IgD-negative memory B cell (primary cell): ENCODE measurements at regions not wholly inside any gene's neighbourhood (a gene's known extent, or its start where the extent isn't known, plus 50 kb on each side); places are given as distances from the start of the nearest gene placed in this dataset.
"Not testable (repeated sequence)": the region's sequence is repeated elsewhere in the genome, so short reads cannot be mapped to it uniquely, and the experiment has no call there.

Source experiments
- H3K27ac Mint-ChIP-seq, 3 donors: one replicate each; pipeline ENCODE4 v1.8.0; 2020 to 2022; ENCODE audit warnings: mild to moderate bottlenecking in 3 of 3, mixed read lengths in 3 of 3, moderate library complexity in 1 of 3
- H3K27me3 Mint-ChIP-seq: one replicate; pipeline ENCODE4 v1.8.0; 2021; ENCODE audit warnings: mixed read lengths
- H3K36me3 Mint-ChIP-seq: one replicate; pipeline ENCODE4 v1.8.0; 2020; ENCODE audit warnings: mild to moderate bottlenecking, mixed read lengths
- H3K4me1 Mint-ChIP-seq, 3 donors: one replicate each; pipeline ENCODE4 v1.8.0; 2020 to 2022; ENCODE audit warnings: mixed read lengths in 3 of 3, mild to moderate bottlenecking in 1 of 3
- H3K4me3 Mint-ChIP-seq, 4 donors: one replicate each; pipeline ENCODE4 v1.8.0; 2020 to 2022; ENCODE audit warnings: mild to moderate bottlenecking in 4 of 4, mixed read lengths in 4 of 4, moderate library complexity in 3 of 4
- H3K9me3 Mint-ChIP-seq, 3 donors: one replicate each; pipeline ENCODE4 v1.8.0; 2020 to 2021; ENCODE audit warnings: mixed read lengths in 3 of 3, mild to moderate bottlenecking in 1 of 3

- Mint-ChIP-seq H3K4me3 (no peak overlapping the region), H3K27ac (no peak overlapping the region), H3K4me1 (no peaks in the 10 kb centered on the region), H3K36me3 (peaks cover 1% of the 10 kb centered on the region), H3K27me3 (peaks cover 4% of the 10 kb centered on the region), H3K9me3 (peaks cover 3 to 7% (median 6%) of the 10 kb centered on the region in 3 donors)
These were observed 56.4 kb downstream of the FOXF2 start for GRCh38 chr6:1445650-1446330.

- Mint-ChIP-seq H3K27me3 (peaks cover 6% of the 10 kb centered on the region), H3K36me3 (peaks cover 1% of the 10 kb centered on the region), H3K4me3 (no peak overlapping the region), H3K27ac (no peak overlapping the region), H3K4me1 (no peaks in the 10 kb centered on the region), H3K9me3 (peaks cover 4 to 9% (median 6%) of the 10 kb centered on the region in 3 donors)
These were observed 60.5 kb downstream of the FOXF2 start for GRCh38 chr6:1449896-1450295.

GRCh38 chr6:1453024-1453423 is 63.6 kb downstream of the FOXF2 start:
- H3K4me3 Mint-ChIP-seq, result no peak overlapping the region
- no peaks in the 10 kb centered on the region for H3K36me3 Mint-ChIP-seq
- H3K4me1 Mint-ChIP-seq, result no peaks in the 10 kb centered on the region
- H3K27me3 Mint-ChIP-seq, result peaks cover 2% of the 10 kb centered on the region
- H3K9me3 Mint-ChIP-seq, result peaks cover 4 to 9% (median 6%) of the 10 kb centered on the region in 3 donors
- H3K27ac Mint-ChIP-seq, result no peak overlapping the region

GRCh38 chr6:1456816-1457215 is 67.4 kb downstream of the FOXF2 start:
- not testable (repeated sequence) for H3K4me1 Mint-ChIP-seq, H3K27me3 Mint-ChIP-seq, H3K4me3 Mint-ChIP-seq, H3K9me3 Mint-ChIP-seq, H3K27ac Mint-ChIP-seq, H3K36me3 Mint-ChIP-seq

GRCh38 chr6:1461207-1461606 is 71.8 kb downstream of the FOXF2 start:
- Mint-ChIP-seq H3K27ac (no peak overlapping the region), H3K36me3 (no peaks in the 10 kb centered on the region), H3K4me3 (no peak overlapping the region), H3K9me3 (no peaks in the 10 kb centered on the region), H3K27me3 (peaks cover 1% of the 10 kb centered on the region), H3K4me1 (no peaks in the 10 kb centered on the region)

- Mint-ChIP-seq H3K27me3 (peaks cover 1% of the 10 kb centered on the region), H3K36me3 (no peaks in the 10 kb centered on the region), H3K9me3 (no peaks in the 10 kb centered on the region), H3K4me3 (no peak overlapping the region), H3K27ac (no peak overlapping the region), H3K4me1 (no peaks in the 10 kb centered on the region)
These were observed 72.4 kb downstream of the FOXF2 start for GRCh38 chr6:1461736-1462135.

GRCh38 chr6:1463275-1463674 is 73.9 kb downstream of the FOXF2 start:
- Mint-ChIP-seq H3K27me3 (peaks cover 6% of the 10 kb centered on the region), H3K4me3 (no peak overlapping the region)

GRCh38 chr6:1463751-1464426 is 74.5 kb downstream of the FOXF2 start:
- H3K27ac Mint-ChIP-seq, result no peak overlapping the region
- no peaks in the 10 kb centered on the region for H3K9me3 Mint-ChIP-seq
- peaks cover under 1 to 5% (median 3%) of the 10 kb centered on the region in 3 donors for H3K4me1 Mint-ChIP-seq
- H3K27me3 Mint-ChIP-seq, result peaks cover 7% of the 10 kb centered on the region
- no peaks in the 10 kb centered on the region for H3K36me3 Mint-ChIP-seq
- no peak overlapping the region for H3K4me3 Mint-ChIP-seq

More at GRCh38 chr6:1463275-1463674, 73.9 kb downstream of the FOXF2 start:
- Mint-ChIP-seq H3K4me1 (peaks cover 0 to 4% (median 3%) of the 10 kb centered on the region in 3 donors), H3K36me3 (no peaks in the 10 kb centered on the region), H3K27ac (no peak overlapping the region), H3K9me3 (no peaks in the 10 kb centered on the region)

- Mint-ChIP-seq H3K27me3 (peaks cover 10% of the 10 kb centered on the region), H3K4me3 (no peak overlapping the region), H3K27ac (no peak overlapping the region), H3K36me3 (no peaks in the 10 kb centered on the region), H3K9me3 (no peaks in the 10 kb centered on the region), H3K4me1 (peaks cover 5 to 12% (median 7%) of the 10 kb centered on the region in 3 donors)
These were observed 75.5 kb downstream of the FOXF2 start for GRCh38 chr6:1464781-1465370.

- Mint-ChIP-seq H3K36me3 (no peaks in the 10 kb centered on the region), H3K9me3 (no peaks in the 10 kb centered on the region), H3K4me3 (peak overlapping the region in 1 of 4 donors; percentile 32), H3K27me3 (peaks cover 17% of the 10 kb centered on the region), H3K4me1 (peaks cover 7 to 20% (median 7%) of the 10 kb centered on the region in 3 donors), H3K27ac (no peak overlapping the region)
These were observed 78.8 kb downstream of the FOXF2 start for GRCh38 chr6:1468126-1468525.

GRCh38 chr6:1470040-1470439 is 80.7 kb downstream of the FOXF2 start:
- no peak overlapping the region for H3K27ac Mint-ChIP-seq
- H3K9me3 Mint-ChIP-seq, result no peaks in the 10 kb centered on the region
- peaks cover 7 to 20% (median 7%) of the 10 kb centered on the region in 3 donors for H3K4me1 Mint-ChIP-seq
- no peak overlapping the region for H3K4me3 Mint-ChIP-seq
- H3K27me3 Mint-ChIP-seq, result peaks cover 17% of the 10 kb centered on the region
- H3K36me3 Mint-ChIP-seq, result no peaks in the 10 kb centered on the region

GRCh38 chr6:1472643-1473042 is 83.3 kb downstream of the FOXF2 start:
- H3K4me1 Mint-ChIP-seq, result peaks cover 7 to 20% (median 7%) of the 10 kb centered on the region in 3 donors
- H3K36me3 Mint-ChIP-seq, result no peaks in the 10 kb centered on the region
- H3K27me3 Mint-ChIP-seq, result peaks cover 18% of the 10 kb centered on the region
- no peaks in the 10 kb centered on the region for H3K9me3 Mint-ChIP-seq
- no peak overlapping the region for H3K4me3 Mint-ChIP-seq
- H3K27ac Mint-ChIP-seq, result no peak overlapping the region

GRCh38 chr6:1473166-1473565 is 83.8 kb downstream of the FOXF2 start:
- peaks cover 4 to 17% (median 7%) of the 10 kb centered on the region in 3 donors for H3K4me1 Mint-ChIP-seq
- H3K27ac Mint-ChIP-seq, result no peak overlapping the region

GRCh38 chr6:1473598-1473997 is 84.2 kb downstream of the FOXF2 start:
- Mint-ChIP-seq H3K9me3 (peaks cover 0 to 2% (median 0%) of the 10 kb centered on the region in 3 donors), H3K27ac (no peak overlapping the region), H3K36me3 (peaks cover 4% of the 10 kb centered on the region), H3K4me3 (no peak overlapping the region), H3K27me3 (peaks cover 13% of the 10 kb centered on the region), H3K4me1 (peaks cover 4 to 15% (median 7%) of the 10 kb centered on the region in 3 donors)

More at GRCh38 chr6:1473166-1473565, 83.8 kb downstream of the FOXF2 start:
- H3K4me3 Mint-ChIP-seq, result no peak overlapping the region
- H3K36me3 Mint-ChIP-seq, result no peaks in the 10 kb centered on the region
- H3K27me3 Mint-ChIP-seq, result peaks cover 15% of the 10 kb centered on the region
- no peaks in the 10 kb centered on the region for H3K9me3 Mint-ChIP-seq

- Mint-ChIP-seq H3K4me1 (peaks cover 2 to 13% (median 4%) of the 10 kb centered on the region in 3 donors), H3K27me3 (peaks cover 9% of the 10 kb centered on the region), H3K4me3 (no peak overlapping the region), H3K9me3 (peaks cover 0 to 4% (median 0%) of the 10 kb centered on the region in 3 donors), H3K36me3 (peaks cover 4% of the 10 kb centered on the region), H3K27ac (no peak overlapping the region)
These were observed 84.8 kb downstream of the FOXF2 start for GRCh38 chr6:1474205-1474604.
